Kidney (tissue), 13 donors: ENCODE measurements at regions not wholly inside any gene's neighbourhood (a gene's known extent, or its start where the extent isn't known, plus 50 kb on each side); places are given as distances from the start of the nearest gene placed in this dataset.

Experiments used
- DNase-seq, 5 donors: peaks; one replicate each; pipeline ENCODE4 v3.0.0-alpha.2; 2013 to 2020
- FAIRE-seq: peaks from 2 replicates; lab custom pipeline; 2012; peaks lifted over from hg19 to GRCh38; lab: Jason Lieb, UNC
- H3K27ac ChIP-seq, 2 donors: one replicate each; pipeline ENCODE4 v1.7.0; 2013; ENCODE audit warnings: low read depth in 2 of 2, low read length in 2 of 2, inconsistent platforms in 1 of 2
- H3K27me3 ChIP-seq: one replicate; pipeline ENCODE4 v1.7.1; 2013; ENCODE audit warnings: low read length, inconsistent platforms; ENCODE audit not compliant: control insufficient read depth, insufficient read depth
- H3K36me3 ChIP-seq, 3 donors: one replicate each; pipeline versions ENCODE4 v1.7.0 to v1.7.1; 2013; ENCODE audit warnings: low read length in 3 of 3, control low read depth in 1 of 3, inconsistent platforms in 1 of 3; ENCODE audit not compliant: insufficient read depth in 3 of 3, control insufficient read depth in 2 of 3
- H3K4me1 ChIP-seq, 3 donors: one replicate each; pipeline versions ENCODE4 v1.7.0 to v1.7.1; 2013; ENCODE audit warnings: low read length in 3 of 3, inconsistent platforms in 1 of 3, low read depth in 1 of 3; ENCODE audit not compliant: control insufficient read depth in 2 of 3, insufficient read depth in 2 of 3
- H3K4me3 ChIP-seq, 3 donors: one replicate each; pipeline versions ENCODE4 v1.7.0 to v1.8.1; 2013; ENCODE audit warnings: low read length in 3 of 3, control low read depth in 1 of 3, inconsistent platforms in 1 of 3
- H3K9ac ChIP-seq, 3 donors: one replicate each; pipeline versions ENCODE4 v1.7.0 to v1.7.1; 2013; ENCODE audit warnings: low read length in 3 of 3, control low read depth in 1 of 3, inconsistent platforms in 1 of 3
- H3K9me3 ChIP-seq, 3 donors: one replicate each; pipeline versions ENCODE4 v1.7.0 to v1.7.1; 2013; ENCODE audit warnings: low read length in 3 of 3, control low read depth in 1 of 3, inconsistent platforms in 1 of 3; ENCODE audit not compliant: control insufficient read depth in 2 of 3, insufficient read depth in 1 of 3
- intact Hi-C: fragments of 100-400 bp; cut with DNase I; formaldehyde crosslinking; loops from one replicate; pipeline ENCODE4 v1.11.1; 2022
- TF ChIP-seq, protein P1 (sequence below): IDR thresholded peaks from 3 replicates; pipeline ENCODE4 v1.5.1; 2012; ENCODE audit warnings: mild to moderate bottlenecking, moderate library complexity, borderline replicate concordance; ENCODE audit not compliant: insufficient read depth; ENCODE audit errors: extremely low read depth
- donor health status: control.
- donor health status: control.
- donor health status: control.
- donor health status: control.
- donor health status: control.
- donor health status: DM: yes; HTN: yes; CAD: no.
- donor health status: Normal renal cell carcinoma (clear cell type).

DNA sequence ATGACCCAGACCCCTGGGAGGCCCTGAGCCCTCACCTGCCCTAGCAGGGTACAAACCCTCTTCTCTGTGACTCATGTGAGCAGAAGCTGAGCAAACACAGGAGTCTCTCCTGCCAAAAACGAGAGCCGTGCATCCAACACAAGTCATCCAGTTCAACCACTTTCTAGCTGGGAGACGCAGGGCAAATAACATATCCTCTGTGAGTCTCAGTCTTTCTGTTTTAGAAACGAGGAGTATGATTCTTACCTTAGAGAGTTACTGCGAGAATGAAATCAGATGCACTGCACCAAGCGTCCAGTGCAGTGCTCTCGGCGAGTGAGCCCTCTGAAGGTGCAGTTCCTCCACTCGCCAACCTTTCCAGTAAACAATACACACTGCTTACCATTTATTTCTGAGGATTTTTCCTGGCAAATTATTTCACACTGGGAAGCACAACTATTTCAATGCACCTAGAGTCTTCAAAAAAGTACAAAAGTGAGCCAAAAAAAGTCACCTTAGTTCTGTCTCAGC lies 331.8 kb upstream of the MYT1L start:
- H3K36me3 ChIP-seq: no peaks in the 10 kb centered on the region
- FAIRE-seq (no peak), DNase-seq (no peak)
- intact Hi-C loops: no loop called here
- TF ChIP-seq, protein P1, sequence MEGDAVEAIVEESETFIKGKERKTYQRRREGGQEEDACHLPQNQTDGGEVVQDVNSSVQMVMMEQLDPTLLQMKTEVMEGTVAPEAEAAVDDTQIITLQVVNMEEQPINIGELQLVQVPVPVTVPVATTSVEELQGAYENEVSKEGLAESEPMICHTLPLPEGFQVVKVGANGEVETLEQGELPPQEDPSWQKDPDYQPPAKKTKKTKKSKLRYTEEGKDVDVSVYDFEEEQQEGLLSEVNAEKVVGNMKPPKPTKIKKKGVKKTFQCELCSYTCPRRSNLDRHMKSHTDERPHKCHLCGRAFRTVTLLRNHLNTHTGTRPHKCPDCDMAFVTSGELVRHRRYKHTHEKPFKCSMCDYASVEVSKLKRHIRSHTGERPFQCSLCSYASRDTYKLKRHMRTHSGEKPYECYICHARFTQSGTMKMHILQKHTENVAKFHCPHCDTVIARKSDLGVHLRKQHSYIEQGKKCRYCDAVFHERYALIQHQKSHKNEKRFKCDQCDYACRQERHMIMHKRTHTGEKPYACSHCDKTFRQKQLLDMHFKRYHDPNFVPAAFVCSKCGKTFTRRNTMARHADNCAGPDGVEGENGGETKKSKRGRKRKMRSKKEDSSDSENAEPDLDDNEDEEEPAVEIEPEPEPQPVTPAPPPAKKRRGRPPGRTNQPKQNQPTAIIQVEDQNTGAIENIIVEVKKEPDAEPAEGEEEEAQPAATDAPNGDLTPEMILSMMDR: no peak
- no peaks in the 10 kb centered on the region for H3K4me1 ChIP-seq
- H3K9me3 ChIP-seq: no peaks in the 10 kb centered on the region
- H3K27ac ChIP-seq: no peak overlapping the region
- H3K9ac ChIP-seq: no peak overlapping the region
- H3K4me3 ChIP-seq: no peak overlapping the region
- no peaks in the 10 kb centered on the region for H3K27me3 ChIP-seq

DNA sequence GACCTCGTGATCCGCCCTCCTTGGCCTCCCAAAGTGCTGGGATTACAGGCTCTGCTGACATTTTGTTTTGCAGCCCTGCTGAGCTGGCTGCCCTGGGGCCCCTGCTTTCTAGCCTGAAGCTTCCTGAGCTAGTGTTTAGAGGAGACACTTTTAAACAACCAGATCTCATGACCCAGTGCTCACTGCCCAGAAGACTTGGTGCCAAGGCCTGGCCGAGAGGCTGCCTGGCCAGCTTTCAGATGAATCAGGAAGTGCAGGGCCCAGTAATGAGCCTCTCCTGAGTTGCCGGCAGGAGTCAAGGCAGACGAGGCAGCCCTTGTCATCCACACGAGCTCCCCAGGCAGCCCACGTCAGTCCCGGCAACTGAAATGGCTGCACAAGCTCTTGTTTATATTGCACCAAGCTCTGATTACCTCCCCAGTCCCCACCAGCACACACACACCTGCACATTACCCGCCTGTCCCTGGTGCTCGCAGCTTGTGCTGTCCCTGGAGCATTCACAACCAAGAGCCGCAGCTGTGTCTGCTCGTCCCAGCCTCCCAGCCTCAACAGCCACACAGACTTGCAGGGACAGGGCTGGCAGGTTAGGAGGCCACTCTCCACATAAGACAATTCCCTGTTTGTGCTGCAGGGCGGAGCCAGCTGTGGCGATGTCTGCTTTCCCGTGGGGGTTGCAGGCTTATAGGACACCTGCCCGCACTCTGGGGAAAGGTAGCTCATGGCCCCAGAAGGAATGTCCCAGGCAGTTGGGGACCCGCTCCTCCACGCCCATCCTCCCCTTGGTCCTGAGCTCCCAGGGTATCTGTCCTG lies 331.2 kb upstream of the MYT1L start:
- no peak overlapping the region for H3K9ac ChIP-seq
- TF ChIP-seq, protein P1: no peak
- no peak overlapping the region for H3K27ac ChIP-seq
- no peak for DNase-seq
- H3K4me3 ChIP-seq: no peak overlapping the region
- FAIRE-seq: no peak
- no peaks in the 10 kb centered on the region for H3K27me3 ChIP-seq
- intact Hi-C loops: no loop called here
- no peaks in the 10 kb centered on the region for H3K36me3 ChIP-seq
- H3K9me3 ChIP-seq: no peaks in the 10 kb centered on the region
- no peaks in the 10 kb centered on the region for H3K4me1 ChIP-seq

DNA sequence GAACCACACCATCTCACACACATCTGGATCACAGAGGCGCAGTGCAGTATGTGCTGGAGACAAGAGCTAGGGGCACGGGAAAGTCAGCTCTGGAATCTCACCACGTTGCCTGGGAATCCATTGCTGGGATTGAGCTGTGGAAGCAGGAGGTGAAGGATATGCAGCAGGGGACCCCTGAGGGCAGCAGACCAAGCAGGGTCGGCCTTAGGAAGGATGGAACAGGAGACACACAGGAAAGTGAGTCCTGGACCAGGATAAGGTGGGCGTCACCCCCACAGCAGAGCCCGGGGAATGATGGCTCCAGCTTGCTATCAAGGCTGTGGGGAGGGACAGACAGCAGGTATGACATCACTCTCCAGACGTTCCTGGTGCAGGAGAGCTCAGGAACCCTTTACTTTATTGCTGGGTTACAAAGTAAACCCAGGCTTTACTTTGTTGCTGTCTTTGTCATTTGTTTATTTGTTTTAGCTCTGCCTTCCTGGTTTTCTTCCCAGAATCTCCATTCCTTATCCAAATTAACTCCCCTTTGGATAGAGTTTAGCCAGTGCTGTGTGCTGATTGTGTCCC lies 329.8 kb upstream of the MYT1L start:
- Histone ChIP-seq H3K36me3 (no peaks in the 10 kb centered on the region), H3K27ac (no peak overlapping the region), H3K9ac (no peak overlapping the region), H3K27me3 (no peaks in the 10 kb centered on the region), H3K4me1 (peaks cover 0 to 4% (median 0%) of the 10 kb centered on the region in 3 donors), H3K9me3 (no peaks in the 10 kb centered on the region), H3K4me3 (no peak overlapping the region)
- intact Hi-C loops: no loop called here
- FAIRE-seq (no peak), DNase-seq (no peak)
- TF ChIP-seq, protein P1: no peak
